ENCODE measurements at regions not wholly inside any gene's neighbourhood (a gene's known extent, or its start where the extent isn't known, plus 50 kb on each side); places are given as distances from the start of the nearest gene placed in this dataset.
A peak's percentile ranks its signal among the peaks of the same experiment; 100 is the strongest.

GRCh38 chr3:176969066-176969465 lies 228.2 kb downstream of the TBL1XR1 start:
- no peak for TF ChIP-seq CTCF (IDR thresholded peaks at IDR 0.05; ENCODE audit: insufficient read depth, low read depth, low read length)
- DNase-seq (ENCODE audit: low read depth), result no peak
- no peak overlapping the region for H3K4me3 ChIP-seq (ENCODE audit: low read depth, low read length)

GRCh38 chr3:176968631-176969030 lies 228.7 kb downstream of the TBL1XR1 start:
- TF ChIP-seq CTCF (IDR thresholded peaks at IDR 0.05; ENCODE audit: insufficient read depth, low read depth, low read length), result no peak
- H3K4me3 ChIP-seq (ENCODE audit: low read depth, low read length), result no peak overlapping the region
- no peak for DNase-seq (ENCODE audit: low read depth)

GRCh38 chr3:176967522-176967921 lies 229.8 kb downstream of the TBL1XR1 start:
- TF ChIP-seq CTCF (IDR thresholded peaks at IDR 0.05; ENCODE audit: insufficient read depth, low read depth, low read length), result no peak
- H3K4me3 ChIP-seq (ENCODE audit: low read depth, low read length), result no peak overlapping the region
- DNase-seq (ENCODE audit: low read depth), result peak; percentile 14

- H3K4me3 ChIP-seq (ENCODE audit: low read depth, low read length), result no peak overlapping the region
- no peak for DNase-seq (ENCODE audit: low read depth)
- TF ChIP-seq CTCF (IDR thresholded peaks at IDR 0.05; ENCODE audit: insufficient read depth, low read depth, low read length), result no peak
These were observed 232.6 kb downstream of the TBL1XR1 start for GRCh38 chr3:176964661-176965060.

- H3K4me3 ChIP-seq (ENCODE audit: low read depth, low read length), result no peak overlapping the region
- no peak for TF ChIP-seq CTCF (IDR thresholded peaks at IDR 0.05; ENCODE audit: insufficient read depth, low read depth, low read length)
- DNase-seq (ENCODE audit: low read depth), result no peak
These were observed 235.4 kb downstream of the TBL1XR1 start for GRCh38 chr3:176961916-176962315.

- H3K4me3 ChIP-seq (ENCODE audit: low read depth, low read length), result no peak overlapping the region
- no peak for TF ChIP-seq CTCF (IDR thresholded peaks at IDR 0.05; ENCODE audit: insufficient read depth, low read depth, low read length)
- no peak for DNase-seq (ENCODE audit: low read depth)
These were observed 237.4 kb downstream of the TBL1XR1 start for GRCh38 chr3:176959867-176960266.

- H3K4me3 ChIP-seq (ENCODE audit: low read depth, low read length), result no peak overlapping the region
- TF ChIP-seq CTCF (IDR thresholded peaks at IDR 0.05; ENCODE audit: insufficient read depth, low read depth, low read length), result no peak
- no peak for DNase-seq (ENCODE audit: low read depth)
These were observed 238.7 kb downstream of the TBL1XR1 start for GRCh38 chr3:176958560-176958959.

Measured in fibroblast of villous mesenchyme (primary cell).